Upper lobe of right lung (tissue), 1 donor: ENCODE measurements at regions not wholly inside any gene's neighbourhood (a gene's known extent, or its start where the extent isn't known, plus 50 kb on each side); places are given as distances from the start of the nearest gene placed in this dataset.

Experiments used
- ATAC-seq: fragments of 200-7000 bp; cut with Tn5 transposase; one replicate; pipeline ENCODE4 v1.9.1; 2020; ENCODE audit warnings: mild to moderate bottlenecking, moderate library complexity
- DNase-seq: peaks from one replicate; pipeline ENCODE4 v3.0.0-alpha.2; 2020
- H3K27ac ChIP-seq: fragments of 200-600 bp; one replicate; pipeline ENCODE4 v1.8.0; 2022
- H3K27me3 ChIP-seq: fragments of 200-600 bp; one replicate; pipeline ENCODE4 v1.8.0; 2022; ENCODE audit warnings: mild to moderate bottlenecking
- H3K36me3 ChIP-seq: fragments of 200-600 bp; one replicate; pipeline ENCODE4 v1.8.0; 2022
- H3K4me1 ChIP-seq: fragments of 200-600 bp; one replicate; pipeline ENCODE4 v1.8.0; 2022
- H3K4me3 ChIP-seq: fragments of 200-600 bp; one replicate; pipeline ENCODE4 v1.8.0; 2022; ENCODE audit warnings: mild to moderate bottlenecking
- H3K9me3 ChIP-seq: fragments of 200-600 bp; one replicate; pipeline ENCODE4 v1.8.0; 2022
- CTCF ChIP-seq: fragments of 200-600 bp; IDR thresholded peaks from one replicate; pipeline ENCODE4 v1.8.0; 2022; ENCODE audit warnings: antibody characterized with exemption
- intact Hi-C: fragments of 100-400 bp; cut with DNase I; formaldehyde crosslinking; loops from one replicate; pipeline ENCODE4 v1.11.0; 2022
- donor health status: DM: no; HTN: yes; CAD: no; lungs with severe emphysema.

GRCh38 chr6:98352348-98352747 is 482.0 kb upstream of the POU3F2 start:
- H3K27me3 ChIP-seq, result no peaks in the 10 kb centered on the region
- ATAC-seq, result no peak
- no peaks in the 10 kb centered on the region for H3K9me3 ChIP-seq
- no peak overlapping the region for H3K27ac ChIP-seq
- no peaks in the 10 kb centered on the region for H3K4me1 ChIP-seq
- no peak for TF ChIP-seq CTCF
- no peaks in the 10 kb centered on the region for H3K36me3 ChIP-seq
- intact Hi-C loops, result no loop called here
- no peak overlapping the region for H3K4me3 ChIP-seq
- DNase-seq, result no peak

GRCh38 chr6:98358173-98358572 is 476.2 kb upstream of the POU3F2 start:
- no peak for ATAC-seq
- Histone ChIP-seq H3K9me3 (no peaks in the 10 kb centered on the region), H3K27ac (no peak overlapping the region), H3K4me3 (no peak overlapping the region), H3K4me1 (no peaks in the 10 kb centered on the region), H3K27me3 (no peaks in the 10 kb centered on the region), H3K36me3 (no peaks in the 10 kb centered on the region)
- DNase-seq, result no peak
- no peak for TF ChIP-seq CTCF
- intact Hi-C loops, result no loop called here

- intact Hi-C loops, result no loop called here
- no peaks in the 10 kb centered on the region for H3K27me3 ChIP-seq
- H3K4me3 ChIP-seq, result no peak overlapping the region
- H3K36me3 ChIP-seq, result no peaks in the 10 kb centered on the region
- no peaks in the 10 kb centered on the region for H3K9me3 ChIP-seq
- no peak for TF ChIP-seq CTCF
- H3K27ac ChIP-seq, result no peak overlapping the region
- H3K4me1 ChIP-seq, result no peaks in the 10 kb centered on the region
- DNase-seq (no peak), ATAC-seq (no peak)
Observed at GRCh38 chr6:98366371-98366770, 468.0 kb upstream of the POU3F2 start.

- no peak for TF ChIP-seq CTCF
Observed at GRCh38 chr6:98380589-98380988, 453.8 kb upstream of the POU3F2 start.

GRCh38 chr6:98382246-98382645 is 452.1 kb upstream of the POU3F2 start:
- Histone ChIP-seq H3K9me3 (peaks cover 3% of the 10 kb centered on the region), H3K4me1 (no peaks in the 10 kb centered on the region), H3K36me3 (no peaks in the 10 kb centered on the region), H3K27ac (no peak overlapping the region), H3K4me3 (no peak overlapping the region), H3K27me3 (no peaks in the 10 kb centered on the region)
- no peak for TF ChIP-seq CTCF
- intact Hi-C loops, result no loop called here
- DNase-seq (no peak), ATAC-seq (no peak)

More at GRCh38 chr6:98380589-98380988, 453.8 kb upstream of the POU3F2 start:
- Histone ChIP-seq H3K4me1 (no peaks in the 10 kb centered on the region), H3K36me3 (no peaks in the 10 kb centered on the region), H3K27ac (no peak overlapping the region), H3K4me3 (no peak overlapping the region), H3K27me3 (no peaks in the 10 kb centered on the region), H3K9me3 (no peaks in the 10 kb centered on the region)
- intact Hi-C loops, result no loop called here
- ATAC-seq (no peak), DNase-seq (no peak)

GRCh38 chr6:98384334-98384733 is 450.0 kb upstream of the POU3F2 start:
- Histone ChIP-seq H3K36me3 (no peaks in the 10 kb centered on the region), H3K4me1 (no peaks in the 10 kb centered on the region), H3K9me3 (peaks cover 3% of the 10 kb centered on the region), H3K4me3 (no peak overlapping the region), H3K27me3 (no peaks in the 10 kb centered on the region), H3K27ac (no peak overlapping the region)
- no peak for ATAC-seq
- intact Hi-C loops, result no loop called here
- no peak for TF ChIP-seq CTCF
- DNase-seq, result no peak
